ENCODE measurements at regions not wholly inside any gene's neighbourhood (a gene's known extent, or its start where the extent isn't known, plus 50 kb on each side); places are given as distances from the start of the nearest gene placed in this dataset.

- CTCF ChIA-PET, result no interaction called here
- H3K4me3 Mint-ChIP-seq (ENCODE audit: unreplicated experiment), result no peak overlapping the region
Observed at GRCh38 chr9:88321764-88322163, 66.5 kb upstream of the SPIN1 start.

DNA sequence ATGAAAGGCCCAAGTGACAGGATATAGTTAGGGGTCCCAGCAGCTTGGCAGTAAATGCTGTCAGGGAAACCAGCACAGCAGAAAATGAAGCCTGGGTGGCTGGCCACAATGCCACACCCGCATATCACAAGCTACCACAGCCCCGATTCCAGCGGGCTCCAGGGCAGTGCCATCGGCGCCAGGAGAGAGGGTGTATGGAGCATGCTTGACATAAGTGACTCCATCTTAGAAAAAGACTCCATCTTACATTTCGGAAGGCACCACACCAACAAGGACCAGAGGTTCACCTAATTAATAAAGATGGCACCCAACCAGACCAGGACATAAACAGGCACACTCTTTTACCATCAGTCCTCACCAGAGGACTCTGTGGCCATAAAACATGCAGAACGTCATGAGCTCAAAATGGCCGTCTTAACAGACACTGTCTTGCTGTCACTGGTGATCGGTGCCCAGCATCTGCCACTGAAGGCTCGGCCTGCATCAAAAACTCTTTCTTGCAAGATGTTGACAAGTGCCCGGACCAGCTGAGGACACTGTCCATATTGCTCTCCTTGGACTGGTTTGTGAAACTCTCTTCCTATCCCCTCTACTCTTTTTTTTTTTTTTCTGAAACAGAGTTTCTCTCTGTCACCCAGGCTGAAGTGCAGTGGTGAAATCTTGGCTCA is 67.4 kb upstream of the SPIN1 start:
- POLR2A ChIA-PET, result no interaction called here
- TF ChIP-seq, protein P1, sequence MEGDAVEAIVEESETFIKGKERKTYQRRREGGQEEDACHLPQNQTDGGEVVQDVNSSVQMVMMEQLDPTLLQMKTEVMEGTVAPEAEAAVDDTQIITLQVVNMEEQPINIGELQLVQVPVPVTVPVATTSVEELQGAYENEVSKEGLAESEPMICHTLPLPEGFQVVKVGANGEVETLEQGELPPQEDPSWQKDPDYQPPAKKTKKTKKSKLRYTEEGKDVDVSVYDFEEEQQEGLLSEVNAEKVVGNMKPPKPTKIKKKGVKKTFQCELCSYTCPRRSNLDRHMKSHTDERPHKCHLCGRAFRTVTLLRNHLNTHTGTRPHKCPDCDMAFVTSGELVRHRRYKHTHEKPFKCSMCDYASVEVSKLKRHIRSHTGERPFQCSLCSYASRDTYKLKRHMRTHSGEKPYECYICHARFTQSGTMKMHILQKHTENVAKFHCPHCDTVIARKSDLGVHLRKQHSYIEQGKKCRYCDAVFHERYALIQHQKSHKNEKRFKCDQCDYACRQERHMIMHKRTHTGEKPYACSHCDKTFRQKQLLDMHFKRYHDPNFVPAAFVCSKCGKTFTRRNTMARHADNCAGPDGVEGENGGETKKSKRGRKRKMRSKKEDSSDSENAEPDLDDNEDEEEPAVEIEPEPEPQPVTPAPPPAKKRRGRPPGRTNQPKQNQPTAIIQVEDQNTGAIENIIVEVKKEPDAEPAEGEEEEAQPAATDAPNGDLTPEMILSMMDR (IDR thresholded peaks at IDR 0.05; ENCODE audit: insufficient read depth in 1 of 2, low read depth in 1 of 2, low read length in 1 of 2, severe bottlenecking in 1 of 2, unreplicated experiment in 1 of 2), result no peak
- Histone ChIP-seq H3K4me3 (ENCODE audit: low read depth, low read length) (no peak overlapping the region), H3K4me1 (no peaks in the 10 kb centered on the region), H3K36me3 (ENCODE audit: control insufficient read depth, insufficient read depth, low read length) (no peaks in the 10 kb centered on the region), H3K27me3 (replicated peaks; ENCODE audit: control insufficient read depth, insufficient read depth, low read length) (no peaks in the 10 kb centered on the region), H3K9me3 (no peaks in the 10 kb centered on the region)
- CTCF ChIA-PET, result interaction anchor here (0.7 kb wide), 1 partner anchor 107 kb away, joined by 4 read pairs; no protein-coding TSS in a partner anchor
- intact Hi-C loops (cut with micrococcal nuclease; ENCODE audit: unreplicated experiment), result no loop called here
- no peaks in the 10 kb centered on the region for H3K27me3 Mint-ChIP-seq (ENCODE audit: insufficient read depth, unreplicated experiment)
- H3K9me3 Mint-ChIP-seq (ENCODE audit: unreplicated experiment), result no peaks in the 10 kb centered on the region
- no peaks in the 10 kb centered on the region for H3K36me3 Mint-ChIP-seq (ENCODE audit: insufficient read depth, unreplicated experiment)
- no peak for DNase-seq
- H3K27ac Mint-ChIP-seq (ENCODE audit: unreplicated experiment), result no peak overlapping the region
- BruUV-seq (replicated peaks), result no TSS peak
- no peak overlapping the region for H3K4me3 Mint-ChIP-seq (ENCODE audit: unreplicated experiment)
- H3K4me1 Mint-ChIP-seq (ENCODE audit: low read depth, unreplicated experiment), result no peaks in the 10 kb centered on the region

More at GRCh38 chr9:88321764-88322163, 66.5 kb upstream of the SPIN1 start:
- TF ChIP-seq, protein P1 (IDR thresholded peaks at IDR 0.05; ENCODE audit: insufficient read depth in 1 of 2, low read depth in 1 of 2, low read length in 1 of 2, severe bottlenecking in 1 of 2, unreplicated experiment in 1 of 2), result no peak
- no peaks in the 10 kb centered on the region for H3K27me3 ChIP-seq (replicated peaks; ENCODE audit: control insufficient read depth, insufficient read depth, low read length)
- Mint-ChIP-seq H3K27ac (ENCODE audit: unreplicated experiment) (no peak overlapping the region), H3K36me3 (ENCODE audit: insufficient read depth, unreplicated experiment) (no peaks in the 10 kb centered on the region), H3K27me3 (ENCODE audit: insufficient read depth, unreplicated experiment) (no peaks in the 10 kb centered on the region), H3K9me3 (ENCODE audit: unreplicated experiment) (peaks cover 4% of the 10 kb centered on the region), H3K4me1 (ENCODE audit: low read depth, unreplicated experiment) (peaks cover 2% of the 10 kb centered on the region)
- no peak for DNase-seq
- no peaks in the 10 kb centered on the region for H3K4me1 ChIP-seq
- intact Hi-C loops (cut with micrococcal nuclease; ENCODE audit: unreplicated experiment), result no loop called here
- H3K4me3 ChIP-seq (ENCODE audit: low read depth, low read length), result no peak overlapping the region
- no peaks in the 10 kb centered on the region for H3K36me3 ChIP-seq (ENCODE audit: control insufficient read depth, insufficient read depth, low read length)
- POLR2A ChIA-PET, result no interaction called here
- no TSS peak for BruUV-seq (replicated peaks)
- no peaks in the 10 kb centered on the region for H3K9me3 ChIP-seq

- no peak overlapping the region for H3K4me3 Mint-ChIP-seq (ENCODE audit: unreplicated experiment)
- H3K27me3 ChIP-seq (replicated peaks; ENCODE audit: control insufficient read depth, insufficient read depth, low read length), result no peaks in the 10 kb centered on the region
- no peaks in the 10 kb centered on the region for H3K9me3 Mint-ChIP-seq (ENCODE audit: unreplicated experiment)
- no peaks in the 10 kb centered on the region for H3K4me1 Mint-ChIP-seq (ENCODE audit: low read depth, unreplicated experiment)
- no TSS peak for BruUV-seq (replicated peaks)
- no peaks in the 10 kb centered on the region for H3K36me3 ChIP-seq (ENCODE audit: control insufficient read depth, insufficient read depth, low read length)
- H3K27me3 Mint-ChIP-seq (ENCODE audit: insufficient read depth, unreplicated experiment), result no peaks in the 10 kb centered on the region
- no peaks in the 10 kb centered on the region for H3K36me3 Mint-ChIP-seq (ENCODE audit: insufficient read depth, unreplicated experiment)
- CTCF ChIA-PET, result no interaction called here
- no peak overlapping the region for H3K4me3 ChIP-seq (ENCODE audit: low read depth, low read length)
- H3K9me3 ChIP-seq, result no peaks in the 10 kb centered on the region
- no peak overlapping the region for H3K27ac Mint-ChIP-seq (ENCODE audit: unreplicated experiment)
- no peak for DNase-seq
- H3K4me1 ChIP-seq, result no peaks in the 10 kb centered on the region
- TF ChIP-seq, protein P1 (IDR thresholded peaks at IDR 0.05; ENCODE audit: insufficient read depth in 1 of 2, low read depth in 1 of 2, low read length in 1 of 2, severe bottlenecking in 1 of 2, unreplicated experiment in 1 of 2), result no peak
- POLR2A ChIA-PET, result no interaction called here
- intact Hi-C loops (cut with micrococcal nuclease; ENCODE audit: unreplicated experiment), result no loop called here
Observed at GRCh38 chr9:88319936-88320747, 68.1 kb upstream of the SPIN1 start.
